ENCODE measurements at regions not wholly inside any gene's neighbourhood (a gene's known extent, or its start where the extent isn't known, plus 50 kb on each side); places are given as distances from the start of the nearest gene placed in this dataset.

DNA sequence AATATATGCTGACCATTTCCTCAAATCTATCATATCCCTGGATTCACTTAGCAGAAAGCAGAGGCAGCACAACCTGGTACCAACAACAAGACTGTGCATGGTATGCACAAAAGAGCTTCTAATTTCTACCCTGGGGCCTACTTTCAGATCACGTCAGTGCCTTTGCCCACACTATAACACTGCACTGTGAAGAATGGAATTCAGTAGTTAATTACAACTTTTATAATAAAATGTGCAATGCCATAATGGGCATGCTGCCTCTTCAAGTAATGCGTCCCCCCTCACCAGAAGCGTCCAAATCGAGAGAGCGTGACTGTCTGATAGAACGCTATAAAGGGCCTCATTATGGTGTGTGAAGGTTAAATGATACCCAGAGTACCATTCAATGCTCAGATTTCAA lies 328.1 kb upstream of the PKDCC start:
- no peak for DNase-seq (ENCODE audit: extremely low spot score, unreplicated experiment)
- Mint-ChIP-seq H3K9me3 (ENCODE audit: unreplicated experiment) (no peaks in the 10 kb centered on the region), H3K4me1 (ENCODE audit: unreplicated experiment) (peaks cover 17% of the 10 kb centered on the region), H3K4me3 (ENCODE audit: unreplicated experiment) (no peak overlapping the region), H3K27me3 (ENCODE audit: unreplicated experiment) (peaks cover 12% of the 10 kb centered on the region), H3K27ac (ENCODE audit: unreplicated experiment) (no peak overlapping the region), H3K36me3 (ENCODE audit: unreplicated experiment) (no peaks in the 10 kb centered on the region)
- TF ChIP-seq CTCF (IDR thresholded peaks at IDR 0.05), result no peak

GRCh38 chr2:41720331-41721251 lies 327.2 kb upstream of the PKDCC start:
- no peaks in the 10 kb centered on the region for H3K9me3 Mint-ChIP-seq (ENCODE audit: unreplicated experiment)
- no peak for TF ChIP-seq CTCF (IDR thresholded peaks at IDR 0.05)
- no peak for DNase-seq (ENCODE audit: extremely low spot score, unreplicated experiment)
- peaks cover 13% of the 10 kb centered on the region for H3K27me3 Mint-ChIP-seq (ENCODE audit: unreplicated experiment)
- peaks cover 17% of the 10 kb centered on the region for H3K4me1 Mint-ChIP-seq (ENCODE audit: unreplicated experiment)
- H3K27ac Mint-ChIP-seq (ENCODE audit: unreplicated experiment), result no peak overlapping the region
- no peak overlapping the region for H3K4me3 Mint-ChIP-seq (ENCODE audit: unreplicated experiment)
- no peaks in the 10 kb centered on the region for H3K36me3 Mint-ChIP-seq (ENCODE audit: unreplicated experiment)

DNA sequence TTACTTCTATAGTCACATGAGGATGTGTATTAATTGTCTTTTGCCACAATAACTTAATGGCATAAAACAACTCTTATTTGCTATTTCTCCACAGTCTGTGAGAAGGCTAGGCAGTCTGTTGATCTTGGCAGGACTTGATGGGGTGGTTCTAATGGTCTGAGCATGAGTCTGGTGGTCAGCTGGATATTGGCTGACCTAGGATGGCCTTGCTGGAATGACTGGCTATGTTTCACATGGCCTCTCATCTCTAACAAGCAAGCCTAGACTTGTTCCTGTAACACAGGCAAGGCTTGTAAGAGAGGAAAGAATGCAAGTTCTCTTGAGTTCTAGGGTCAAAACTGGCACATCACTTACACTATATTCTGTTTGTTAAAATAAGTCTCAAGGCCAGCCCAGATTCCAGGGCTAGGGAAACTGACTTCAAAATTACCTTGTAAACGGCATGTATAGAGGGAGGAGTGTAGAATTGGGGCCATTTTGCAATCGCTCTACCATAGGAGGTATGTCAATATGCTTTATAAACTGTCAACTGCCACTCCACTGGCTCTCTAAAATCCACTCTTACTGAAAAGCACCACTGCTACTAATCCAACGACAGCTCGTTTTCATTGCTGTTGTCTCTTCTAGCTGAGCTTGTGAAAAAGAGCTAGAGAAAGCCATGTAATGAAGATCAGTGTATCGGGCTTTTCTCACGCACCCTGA lies 325.0 kb upstream of the PKDCC start:
- no peak for DNase-seq (ENCODE audit: extremely low spot score, unreplicated experiment)
- Mint-ChIP-seq H3K36me3 (ENCODE audit: unreplicated experiment) (no peaks in the 10 kb centered on the region), H3K4me3 (ENCODE audit: unreplicated experiment) (no peak overlapping the region), H3K27me3 (ENCODE audit: unreplicated experiment) (peaks cover 13% of the 10 kb centered on the region), H3K9me3 (ENCODE audit: unreplicated experiment) (no peaks in the 10 kb centered on the region), H3K27ac (ENCODE audit: unreplicated experiment) (no peak overlapping the region), H3K4me1 (ENCODE audit: unreplicated experiment) (peaks cover 14% of the 10 kb centered on the region)
- TF ChIP-seq CTCF (IDR thresholded peaks at IDR 0.05), result no peak

DNA sequence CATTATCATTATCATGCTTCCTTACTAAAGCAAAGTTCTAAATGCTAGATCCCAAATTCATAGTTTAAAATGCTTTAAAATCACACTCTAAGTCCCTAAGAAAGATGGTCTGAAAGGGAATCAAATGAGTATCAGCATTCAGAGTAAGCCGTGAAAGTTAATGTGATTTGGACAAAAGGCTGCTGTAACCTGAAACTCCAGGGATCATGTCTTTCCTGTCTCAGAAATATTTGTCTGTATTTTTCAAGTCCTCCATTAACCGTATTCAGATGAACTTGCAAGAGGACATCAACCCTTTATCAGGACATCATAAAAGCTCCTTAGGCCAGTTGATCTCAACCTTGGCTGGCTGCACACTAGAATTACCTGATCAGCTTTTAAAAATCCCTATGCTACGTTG lies 324.3 kb upstream of the PKDCC start:
- H3K4me3 Mint-ChIP-seq (ENCODE audit: unreplicated experiment), result no peak overlapping the region
- H3K36me3 Mint-ChIP-seq (ENCODE audit: unreplicated experiment), result no peaks in the 10 kb centered on the region
- H3K27ac Mint-ChIP-seq (ENCODE audit: unreplicated experiment), result no peak overlapping the region
- peaks cover 15% of the 10 kb centered on the region for H3K27me3 Mint-ChIP-seq (ENCODE audit: unreplicated experiment)
- no peak for TF ChIP-seq CTCF (IDR thresholded peaks at IDR 0.05)
- H3K4me1 Mint-ChIP-seq (ENCODE audit: unreplicated experiment), result peaks cover 14% of the 10 kb centered on the region
- no peaks in the 10 kb centered on the region for H3K9me3 Mint-ChIP-seq (ENCODE audit: unreplicated experiment)
- DNase-seq (ENCODE audit: extremely low spot score, unreplicated experiment), result no peak

DNA sequence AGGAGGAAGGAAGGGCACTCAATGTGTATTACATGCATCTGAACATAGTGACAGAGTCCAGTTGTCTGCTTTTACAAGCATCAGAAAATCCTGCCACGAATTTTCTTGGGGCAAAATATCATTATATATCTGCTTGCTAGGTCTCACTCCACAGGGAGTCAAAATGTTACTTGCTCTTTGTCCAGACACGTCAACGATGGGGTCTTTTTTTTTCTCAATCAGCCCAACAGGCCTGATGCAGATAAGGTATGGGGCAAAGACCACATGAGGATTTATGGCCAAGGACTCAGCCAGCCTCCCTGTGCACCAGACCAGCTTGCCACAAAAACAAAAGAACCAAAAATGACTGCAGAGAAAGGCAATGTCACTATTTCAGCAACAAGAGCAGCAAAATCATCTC lies 323.4 kb upstream of the PKDCC start:
- H3K4me3 Mint-ChIP-seq (ENCODE audit: unreplicated experiment), result no peak overlapping the region
- no peaks in the 10 kb centered on the region for H3K9me3 Mint-ChIP-seq (ENCODE audit: unreplicated experiment)
- peaks cover 15% of the 10 kb centered on the region for H3K27me3 Mint-ChIP-seq (ENCODE audit: unreplicated experiment)
- no peak for TF ChIP-seq CTCF (IDR thresholded peaks at IDR 0.05)
- no peak overlapping the region for H3K27ac Mint-ChIP-seq (ENCODE audit: unreplicated experiment)
- DNase-seq (ENCODE audit: extremely low spot score, unreplicated experiment), result no peak
- H3K4me1 Mint-ChIP-seq (ENCODE audit: unreplicated experiment), result peaks cover 14% of the 10 kb centered on the region
- H3K36me3 Mint-ChIP-seq (ENCODE audit: unreplicated experiment), result no peaks in the 10 kb centered on the region
